ENCODE measurements at regions not wholly inside any gene's neighbourhood (a gene's known extent, or its start where the extent isn't known, plus 50 kb on each side); places are given as distances from the start of the nearest gene placed in this dataset.

- no peak for DNase-seq (ENCODE audit: low spot score)
These were observed 451.3 kb downstream of the NTRK3 start for GRCh38 chr15:87805117-87805820.

DNA sequence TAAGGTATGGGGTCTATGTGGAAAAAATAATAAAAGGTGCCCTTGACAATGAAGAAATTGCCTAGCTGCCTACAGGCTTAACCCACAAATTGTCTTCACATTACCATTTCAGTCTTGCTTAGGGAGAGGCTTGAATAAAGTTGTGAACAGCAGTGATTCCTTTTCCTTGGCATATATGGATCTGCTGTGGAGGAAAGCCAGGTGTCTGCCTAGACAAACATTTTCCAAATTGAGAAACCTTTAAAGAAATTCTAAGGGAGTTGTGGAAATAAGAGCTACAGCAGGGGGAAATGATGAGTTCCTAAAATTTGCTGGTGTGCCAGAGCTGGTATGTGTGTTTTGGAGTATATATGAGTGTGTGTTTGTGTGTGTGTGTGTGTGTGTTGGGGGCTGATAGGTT is 452.1 kb downstream of the NTRK3 start:
- DNase-seq (ENCODE audit: low spot score) = no peak

GRCh38 chr15:87799838-87800237 is 456.7 kb downstream of the NTRK3 start:
- DNase-seq (ENCODE audit: low spot score) = no peak

DNA sequence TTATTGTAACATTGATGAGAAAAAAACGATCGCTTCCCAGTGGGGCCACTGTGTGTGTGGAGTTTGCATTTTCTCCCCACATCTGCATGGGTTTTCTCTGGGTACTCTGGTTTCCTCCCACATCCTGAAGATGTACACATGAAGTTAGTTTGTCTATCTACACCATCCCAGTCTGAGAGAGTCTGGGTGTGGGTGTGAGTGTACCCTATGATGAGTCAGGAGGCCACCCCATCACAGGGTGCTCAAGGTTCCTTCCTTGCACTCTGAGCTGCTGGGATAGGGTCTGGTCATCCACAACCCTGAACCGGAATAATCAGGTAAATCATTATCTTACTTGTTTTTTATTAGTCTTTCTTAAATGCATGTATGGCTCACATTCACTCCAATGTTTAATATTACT is 457.1 kb downstream of the NTRK3 start:
- no peak for DNase-seq (ENCODE audit: low spot score)

DNA sequence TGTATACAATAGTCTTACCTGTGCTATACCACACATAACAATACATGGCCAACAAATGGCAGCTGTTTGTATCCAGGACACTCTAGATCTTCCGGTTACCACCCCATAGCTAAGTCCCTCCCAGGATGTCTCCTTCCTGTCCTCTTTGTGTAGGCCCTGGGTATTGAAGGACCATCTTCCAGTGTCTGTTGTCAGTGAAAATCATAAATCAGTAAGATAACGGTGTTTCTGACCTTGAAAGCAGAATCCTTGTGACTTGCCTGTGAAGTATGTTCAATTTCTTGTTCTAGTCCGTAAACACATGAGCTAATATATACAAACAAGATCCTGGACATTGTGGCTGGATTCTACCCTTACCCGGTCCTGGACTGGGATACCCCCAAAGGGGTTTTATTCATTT is 462.8 kb downstream of the NTRK3 start:
- no peak for DNase-seq (ENCODE audit: low spot score)

DNA sequence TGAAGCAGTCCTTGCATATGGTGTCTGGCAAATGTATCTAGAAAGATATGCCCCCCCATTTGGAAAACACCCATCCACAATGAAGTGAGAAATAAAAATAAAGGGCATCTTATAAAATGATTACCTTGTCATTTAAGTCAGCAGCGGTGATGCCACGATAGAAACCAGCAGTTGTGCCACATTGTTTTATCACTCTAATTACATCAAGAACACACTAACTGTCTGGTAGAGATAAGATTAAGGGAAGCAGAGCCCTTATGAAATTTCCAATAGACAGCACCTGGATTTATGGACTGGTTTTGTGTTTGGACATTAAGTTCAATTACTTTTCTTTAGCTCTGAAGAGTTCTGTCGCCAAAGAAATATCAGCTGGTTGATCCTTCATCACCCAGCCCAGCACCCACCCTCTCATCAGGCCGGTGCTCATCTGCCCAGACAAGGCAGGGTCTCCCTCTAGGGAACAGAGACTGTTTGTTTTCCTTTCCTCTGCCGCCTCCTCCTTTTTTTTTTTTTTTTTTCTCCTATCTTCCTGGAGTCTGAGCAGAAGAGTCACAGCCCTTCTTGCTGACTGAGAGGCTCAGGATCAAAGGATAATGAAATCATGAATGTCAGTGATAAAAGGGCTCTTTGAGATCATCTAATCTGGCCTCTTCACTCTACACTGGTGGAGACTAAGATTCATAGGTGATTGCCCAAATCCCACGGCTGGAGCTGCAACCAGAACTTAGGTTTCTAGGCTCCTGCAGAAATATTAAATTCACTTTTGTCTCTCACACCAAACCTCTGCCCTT is 464.1 kb downstream of the NTRK3 start:
- DNase-seq (ENCODE audit: low spot score) = no peak

DNA sequence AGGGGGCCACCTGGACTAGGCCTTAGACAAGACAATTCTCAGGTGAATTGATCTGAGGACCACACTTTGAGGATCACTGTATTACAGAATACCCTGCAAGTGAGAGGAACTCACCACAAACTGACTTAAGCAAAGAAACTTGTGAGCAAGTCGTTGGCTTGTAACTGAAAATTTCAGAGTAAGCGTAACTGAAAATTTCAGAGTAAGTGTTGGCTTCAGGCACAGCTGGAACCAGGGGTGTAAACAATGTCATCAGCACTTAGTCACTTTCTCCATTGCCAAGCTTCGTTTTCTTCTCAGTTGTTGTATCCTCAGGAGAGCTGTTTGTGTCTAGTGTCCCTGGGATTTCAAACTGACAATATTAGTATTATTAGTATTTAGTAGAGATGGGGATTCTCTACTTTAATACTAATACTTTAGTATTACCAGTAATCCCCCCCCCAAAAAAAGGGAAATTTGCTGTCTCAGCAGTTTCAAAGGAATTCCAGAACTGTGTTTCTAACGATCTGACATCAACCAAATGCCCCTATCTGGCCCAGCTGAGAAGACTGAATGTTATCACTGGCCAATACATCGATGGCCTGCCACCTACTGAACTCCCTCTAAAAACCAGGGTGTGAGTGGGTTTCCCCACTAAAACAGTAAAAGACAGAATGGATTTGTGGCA is 474.4 kb downstream of the NTRK3 start:
- DNase-seq (ENCODE audit: low spot score) = no peak

DNA sequence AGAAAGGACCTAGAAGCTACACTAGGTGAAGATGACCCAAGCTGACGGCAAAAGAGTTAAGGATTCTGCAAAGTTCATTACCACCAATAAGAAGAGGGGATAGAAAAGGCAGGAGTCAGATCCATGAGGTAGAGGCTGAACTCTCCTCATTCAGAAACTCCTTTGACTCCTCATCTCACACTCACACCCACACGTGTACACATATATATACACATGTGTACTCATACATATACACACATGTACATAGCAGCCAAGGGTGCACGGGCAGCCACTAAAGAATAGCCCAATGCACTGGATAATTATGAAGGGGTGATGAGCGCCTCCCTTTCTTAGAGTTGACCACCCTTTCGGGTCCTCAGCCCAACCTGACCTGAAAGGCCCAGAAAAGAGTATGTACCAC is 476.8 kb downstream of the NTRK3 start:
- no peak for DNase-seq (ENCODE audit: low spot score)

- no peak for DNase-seq (ENCODE audit: low spot score)
These were observed 478.2 kb downstream of the NTRK3 start for GRCh38 chr15:87778358-87778757.

- DNase-seq (ENCODE audit: low spot score) = peak; percentile 62
These were observed 479.4 kb downstream of the NTRK3 start for GRCh38 chr15:87777054-87777561.

DNA sequence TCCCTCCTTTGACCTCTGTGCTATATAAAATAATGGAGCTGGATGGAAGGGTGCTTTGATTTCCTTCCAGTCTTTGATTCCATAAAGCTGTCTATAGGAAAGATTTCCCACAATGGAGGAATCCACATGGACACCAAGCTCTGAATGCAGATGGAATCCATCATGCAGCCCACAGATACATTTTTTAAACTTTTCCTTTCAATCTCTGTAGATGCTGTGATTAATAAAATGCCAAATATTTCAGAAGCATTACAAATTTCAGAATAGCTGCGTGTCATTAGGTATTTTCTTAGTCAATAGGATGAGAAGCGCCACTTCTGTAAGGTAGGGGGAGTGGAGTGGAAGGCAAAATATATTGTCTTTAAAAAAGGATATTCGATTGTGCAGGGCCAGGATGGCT is 489.0 kb downstream of the NTRK3 start:
- no peak for DNase-seq (ENCODE audit: low spot score)

- peak; percentile 32 for DNase-seq (ENCODE audit: low spot score)
These were observed 491.9 kb downstream of the NTRK3 start for GRCh38 chr15:87764461-87765240.

- no peak for DNase-seq (ENCODE audit: low spot score)
These were observed 492.7 kb downstream of the NTRK3 start for GRCh38 chr15:87763837-87764236.

- DNase-seq (ENCODE audit: low spot score) = no peak
These were observed 494.6 kb downstream of the NTRK3 start for GRCh38 chr15:87761736-87762509.

GRCh38 chr15:87760547-87761314 is 495.8 kb downstream of the NTRK3 start:
- DNase-seq (ENCODE audit: low spot score) = no peak

GRCh38 chr15:87758794-87759418 is 497.6 kb downstream of the NTRK3 start:
- DNase-seq (ENCODE audit: low spot score) = no peak

GRCh38 chr15:87757084-87757483 is 499.5 kb downstream of the NTRK3 start:
- no peak for DNase-seq (ENCODE audit: low spot score)

DNA sequence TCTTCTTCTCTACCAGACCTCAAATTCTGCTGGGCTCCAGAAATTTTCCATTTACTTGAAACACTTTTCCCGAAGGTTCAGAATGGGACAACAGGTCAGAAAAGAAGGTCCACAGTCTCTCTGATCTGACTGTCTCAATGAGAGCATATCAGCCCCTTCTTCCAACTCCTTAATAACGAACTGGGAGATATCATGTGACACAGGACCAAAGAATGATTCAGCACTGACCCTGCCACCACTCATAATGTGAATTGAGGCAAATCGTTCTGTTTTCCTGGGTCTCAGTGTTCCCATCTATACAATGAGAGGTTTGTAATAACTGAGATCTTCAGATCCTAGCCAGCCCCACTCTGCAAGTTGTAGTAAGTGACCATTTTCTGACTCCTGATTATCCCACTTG is 500.5 kb downstream of the NTRK3 start:
- no peak for DNase-seq (ENCODE audit: low spot score)

DNA sequence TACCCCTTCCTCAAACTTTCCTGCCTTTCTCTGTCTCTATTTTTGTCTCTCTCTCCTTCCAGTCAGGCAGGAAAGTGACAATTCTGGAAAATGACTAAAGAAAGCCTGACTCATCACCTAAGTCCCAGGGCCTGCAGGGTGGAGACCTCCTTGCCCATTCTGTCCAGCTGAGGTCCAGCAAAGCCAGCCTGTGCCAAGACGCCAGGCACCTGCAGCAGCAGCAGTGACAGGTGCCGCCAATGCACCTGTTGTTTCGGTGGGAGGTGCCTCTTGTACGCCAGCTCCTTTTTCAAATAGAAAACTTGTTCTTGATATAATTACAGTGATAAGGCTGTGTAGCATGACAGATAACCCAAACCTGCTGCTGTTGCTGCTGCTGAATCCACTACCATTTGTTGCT is 501.3 kb downstream of the NTRK3 start:
- no peak for DNase-seq (ENCODE audit: low spot score)

GRCh38 chr15:87753539-87753938 is 503.0 kb downstream of the NTRK3 start:
- DNase-seq (ENCODE audit: low spot score) = no peak
